ENCODE measurements at regions not wholly inside any gene's neighbourhood (a gene's known extent, or its start where the extent isn't known, plus 50 kb on each side); places are given as distances from the start of the nearest gene placed in this dataset.

DNA sequence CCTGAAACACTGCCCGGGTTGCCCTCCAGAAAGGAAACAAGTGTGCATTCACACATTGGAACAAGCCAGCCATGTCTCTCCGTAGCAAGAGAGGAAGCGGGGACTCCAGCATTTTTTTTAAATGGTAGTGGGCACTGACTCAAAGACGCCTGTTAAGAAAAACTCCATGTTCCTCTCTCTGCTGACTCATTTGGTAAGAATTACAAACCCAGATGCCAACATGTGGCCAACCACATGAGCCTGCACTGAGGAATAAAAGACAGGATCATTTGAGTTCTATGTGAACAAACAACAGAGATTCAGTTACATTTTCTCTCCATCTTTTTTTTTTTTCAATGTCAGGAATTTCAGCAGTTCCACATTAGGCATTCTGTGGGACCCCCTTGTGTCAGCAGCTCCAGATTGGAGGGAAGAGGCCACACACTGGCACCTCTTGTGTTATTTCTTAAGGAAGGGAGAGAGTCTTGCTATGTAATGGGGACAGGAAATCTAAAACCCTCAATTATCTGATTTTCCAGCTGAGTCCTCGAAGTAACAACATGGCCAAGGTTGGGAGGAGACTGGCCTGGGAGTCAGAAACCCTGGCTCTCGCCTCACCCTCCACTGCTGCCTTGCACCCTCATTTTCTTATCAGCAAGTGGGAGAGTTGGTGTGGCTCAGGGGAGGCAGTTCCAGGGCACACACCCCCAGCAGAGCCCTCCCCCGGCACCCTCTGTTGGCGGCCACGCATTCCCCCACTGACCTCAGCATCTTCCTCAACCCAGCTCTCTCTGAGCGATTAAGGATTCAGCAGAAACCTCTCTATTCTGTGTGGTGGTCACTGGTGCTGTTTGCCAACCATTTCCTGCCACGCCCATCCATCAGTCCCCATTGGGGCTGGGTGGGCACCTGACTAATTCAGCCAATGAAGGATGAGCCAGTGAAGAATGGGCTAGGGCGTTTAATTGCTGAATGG lies 173.0 kb downstream of the FOXL1 start:
- no peak for DNase-seq

DNA sequence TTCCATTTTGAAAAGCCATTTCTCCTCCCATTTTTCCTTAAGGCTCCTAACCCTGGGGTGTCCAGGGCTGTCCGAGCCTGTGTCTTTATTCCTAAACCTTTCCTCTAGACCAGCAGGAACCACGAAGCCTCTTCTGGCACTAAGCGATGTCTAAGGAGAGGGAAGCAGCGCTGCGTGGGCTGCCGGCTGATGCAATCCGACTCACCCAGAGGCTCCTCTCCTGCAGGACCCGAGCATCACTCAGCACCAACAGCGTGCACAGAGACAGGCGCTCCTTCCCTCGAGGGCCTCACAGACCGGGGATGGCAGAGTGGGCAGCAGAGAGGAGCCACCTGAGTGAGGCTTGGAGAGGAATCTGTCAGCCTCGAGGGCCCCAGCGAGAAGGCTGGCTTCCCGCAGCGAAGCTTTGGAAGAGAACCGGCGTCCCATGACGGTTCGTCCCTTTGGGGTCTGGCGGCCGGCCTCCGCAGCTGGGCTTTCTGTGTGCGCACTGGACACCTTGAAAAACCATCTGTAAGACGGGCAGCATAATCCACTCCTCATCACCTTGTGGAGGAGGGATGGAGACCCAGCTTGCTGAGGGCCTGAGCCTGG lies 174.3 kb downstream of the FOXL1 start:
- DNase-seq, result no peak

DNA sequence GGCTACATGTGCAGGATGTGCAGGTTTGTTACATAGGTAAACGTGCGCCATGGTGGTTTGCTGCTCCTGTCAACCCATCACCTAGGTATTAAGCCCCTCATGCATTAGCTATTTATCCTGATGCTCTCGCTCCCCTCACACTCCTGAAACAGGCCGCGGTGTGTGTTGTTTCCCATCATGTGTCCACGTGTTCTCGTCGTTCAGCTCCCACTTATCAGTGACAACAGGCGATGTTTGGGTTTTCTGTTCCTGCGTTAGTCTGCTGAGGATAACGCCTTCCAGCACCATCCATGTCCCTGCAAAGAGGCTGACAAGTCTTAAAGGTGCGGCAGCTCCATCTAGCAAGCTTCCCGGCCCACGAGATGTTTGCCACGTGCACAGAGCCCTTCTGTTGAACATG lies 175.1 kb downstream of the FOXL1 start:
- no peak for DNase-seq

DNA sequence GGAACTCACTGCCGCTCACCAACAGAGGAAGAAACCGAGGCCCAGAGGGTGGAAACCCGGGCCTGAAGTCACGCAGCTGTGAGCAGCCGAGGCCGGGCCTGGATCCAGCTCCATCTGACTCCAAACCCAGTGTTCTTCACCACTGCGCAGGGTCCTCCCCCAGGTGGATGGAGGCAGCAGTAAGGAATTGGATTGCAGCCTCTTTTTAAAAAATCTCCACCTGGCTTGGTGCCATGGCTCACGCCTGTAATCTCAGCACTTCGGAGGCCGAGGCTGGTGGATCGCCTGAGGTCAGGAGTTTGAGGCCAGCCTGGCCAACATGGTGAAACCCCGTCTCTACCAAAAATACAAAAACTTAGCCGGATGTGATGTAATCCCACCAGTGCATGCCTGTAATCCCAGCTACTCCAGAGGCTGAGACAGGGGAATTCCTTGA lies 177.2 kb downstream of the FOXL1 start:
- DNase-seq, result no peak

DNA sequence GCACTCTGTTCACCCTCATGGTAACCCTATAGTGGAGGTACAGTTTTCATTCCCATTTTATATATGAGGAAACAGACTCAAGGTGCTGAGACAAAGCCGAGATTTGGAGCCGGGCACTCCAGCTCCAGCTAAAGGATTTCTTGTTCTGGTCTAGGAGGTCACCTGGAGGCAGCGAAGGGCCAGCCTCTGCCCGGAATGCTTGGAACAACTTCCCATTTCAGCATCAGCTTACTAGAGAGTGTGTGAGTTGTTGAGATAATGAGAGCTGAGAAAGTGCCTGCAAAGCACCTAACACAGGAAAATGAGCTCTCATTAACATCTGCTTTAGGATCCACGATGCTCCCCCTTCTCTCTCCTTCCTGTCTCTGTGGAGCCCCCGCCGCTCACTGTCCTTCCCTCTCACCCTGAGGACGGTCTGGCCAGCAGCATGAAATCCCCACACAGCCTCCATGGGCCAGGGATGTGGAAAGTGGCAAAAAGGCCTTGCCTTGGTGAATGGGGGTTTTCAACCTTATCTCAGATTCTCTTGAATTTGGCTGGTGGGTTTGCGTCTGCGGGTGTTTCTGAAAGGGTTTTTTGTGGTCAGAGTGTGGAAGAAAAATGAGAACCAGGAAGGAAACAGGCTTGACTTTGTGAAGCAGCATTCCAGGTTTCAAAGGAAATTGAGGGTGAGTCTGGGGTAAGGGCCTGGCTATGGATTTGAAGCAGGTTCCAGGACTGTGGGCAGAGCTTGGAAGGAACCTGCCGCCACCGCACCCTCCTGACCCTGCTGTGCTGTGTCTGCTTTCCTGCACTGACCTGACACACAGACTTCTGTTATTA lies 178.7 kb downstream of the FOXL1 start:
- no peak for DNase-seq

- no peak for DNase-seq
Observed at GRCh38 chr16:86757704-86758040, 179.3 kb downstream of the FOXL1 start.

GRCh38 chr16:86758932-86759331 lies 180.6 kb downstream of the FOXL1 start:
- DNase-seq, result no peak

DNA sequence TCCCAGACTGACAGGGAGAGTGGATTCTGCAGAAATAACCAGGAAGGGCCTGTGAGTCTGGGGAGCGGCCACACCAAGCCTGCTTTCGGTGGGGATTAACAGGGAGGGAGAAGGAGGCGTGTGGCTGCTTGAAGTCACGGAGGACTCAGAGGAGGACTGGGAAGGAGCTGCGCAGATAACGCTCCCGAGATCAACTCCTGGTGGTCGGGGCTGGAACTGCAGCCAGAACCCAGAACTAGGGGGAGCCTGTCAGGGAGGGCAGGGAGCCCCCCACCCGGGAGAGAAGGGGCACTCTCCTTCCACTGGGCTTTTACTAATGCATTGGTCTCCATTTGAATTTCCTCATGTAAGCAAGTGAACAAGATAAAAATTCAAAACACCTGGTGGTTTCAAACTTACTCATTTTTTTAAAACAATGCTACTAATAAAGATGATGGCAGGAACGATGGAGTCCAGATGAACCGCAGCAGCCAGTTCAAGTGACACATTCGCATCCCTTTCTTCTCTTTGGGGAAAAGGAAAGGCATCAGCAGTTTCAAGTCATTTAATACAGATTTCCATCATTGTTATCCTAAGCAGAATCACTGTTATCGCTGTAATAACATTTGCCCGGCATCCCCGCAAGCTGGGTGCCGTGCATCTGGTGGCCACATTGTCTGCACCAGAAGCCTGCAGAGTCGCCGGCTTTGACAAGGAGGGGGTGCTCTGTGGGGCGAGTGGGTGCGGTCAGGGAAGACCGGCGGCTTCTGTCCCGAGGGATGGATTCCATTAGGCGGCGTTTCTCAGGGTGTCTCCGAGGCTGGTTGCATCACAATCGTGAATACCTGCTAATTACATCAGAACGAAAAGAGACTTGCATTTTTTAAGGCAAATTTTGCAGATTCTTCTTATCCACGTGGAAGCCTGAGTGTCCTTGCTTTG lies 183.0 kb downstream of the FOXL1 start:
- peak; percentile 52 for DNase-seq

DNA sequence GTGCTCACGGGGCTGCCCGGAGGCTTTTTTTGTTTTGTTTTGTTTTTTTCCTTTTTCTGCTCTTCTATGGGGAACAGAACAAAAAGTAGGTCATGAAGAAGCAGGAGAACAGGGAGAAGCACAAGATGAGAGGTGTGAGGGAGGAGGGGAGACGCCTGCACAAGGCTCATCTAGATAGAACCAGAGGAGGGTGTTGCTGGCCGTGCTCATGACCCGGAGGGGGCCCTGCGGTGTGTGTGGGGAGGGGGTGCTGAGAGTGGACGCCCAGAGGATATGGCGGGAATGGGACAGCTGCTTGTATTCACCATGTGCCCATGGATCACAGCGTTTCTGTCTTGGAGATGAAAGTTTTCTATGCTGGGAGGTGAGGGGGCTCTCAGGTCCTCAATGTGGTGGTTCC lies 183.7 kb downstream of the FOXL1 start:
- DNase-seq, result no peak

- no peak for DNase-seq
Observed at GRCh38 chr16:86763819-86764218, 185.5 kb downstream of the FOXL1 start.

- no peak for DNase-seq
Observed at GRCh38 chr16:86764551-86764950, 186.2 kb downstream of the FOXL1 start.

GRCh38 chr16:86765389-86766026 lies 187.2 kb downstream of the FOXL1 start:
- DNase-seq, result no peak

GRCh38 chr16:86766700-86767099 lies 188.4 kb downstream of the FOXL1 start:
- DNase-seq, result no peak

GRCh38 chr16:86768228-86768791 lies 190.0 kb downstream of the FOXL1 start:
- DNase-seq, result no peak

DNA sequence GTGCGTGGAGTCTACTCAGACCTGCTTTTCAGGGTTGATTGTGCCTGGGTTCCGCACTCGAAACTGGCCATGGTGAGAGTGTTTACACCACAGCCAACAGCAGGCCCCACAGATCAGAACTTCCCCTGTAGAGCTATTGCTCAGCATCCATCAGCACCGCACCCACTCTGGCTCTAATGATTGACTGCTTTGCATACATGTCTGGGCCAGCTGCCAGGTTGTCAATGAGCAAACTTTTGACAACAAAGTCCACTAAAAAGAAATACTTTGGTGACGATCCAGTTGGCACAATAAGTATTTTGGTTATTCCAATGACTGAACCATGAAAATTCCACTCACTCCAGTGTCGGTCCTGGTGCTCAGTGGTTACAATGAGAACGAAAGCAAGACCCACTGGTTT lies 190.7 kb downstream of the FOXL1 start:
- no peak for DNase-seq

GRCh38 chr16:86771506-86772460 lies 193.4 kb downstream of the FOXL1 start:
- no peak for DNase-seq

DNA sequence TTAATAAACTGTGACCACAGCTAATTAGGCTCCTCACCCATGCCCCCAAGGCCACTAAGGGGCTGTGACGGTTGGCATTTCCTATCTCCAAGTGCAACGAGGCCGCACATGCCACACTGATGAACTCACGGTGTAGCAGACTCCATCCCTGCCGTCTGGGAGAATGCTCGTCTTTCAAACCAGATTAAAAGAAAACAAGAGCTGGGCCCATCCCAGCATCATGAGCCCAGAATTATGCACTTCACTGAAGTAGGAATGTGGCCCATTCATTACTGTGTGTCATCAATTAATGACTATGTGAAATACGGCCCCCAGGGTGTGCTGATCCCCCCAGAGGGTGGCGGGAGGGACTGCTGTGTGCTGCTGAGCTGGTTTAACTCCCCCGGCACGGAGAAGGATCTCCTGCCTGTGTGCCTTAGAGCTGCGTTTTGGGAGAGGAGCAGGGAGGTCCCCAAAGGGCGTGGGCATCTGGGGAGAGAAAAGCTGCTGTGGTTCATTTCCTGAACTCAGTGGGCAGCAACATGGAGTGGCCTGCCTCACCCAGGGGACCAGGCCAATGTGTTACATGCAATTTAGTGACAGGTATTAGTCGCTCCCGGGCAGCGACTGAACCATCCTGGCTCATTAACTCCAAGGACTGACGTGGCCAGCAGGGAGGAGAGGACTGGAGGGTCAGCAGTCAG lies 194.5 kb downstream of the FOXL1 start:
- no peak for DNase-seq

- no peak for DNase-seq
Observed at GRCh38 chr16:86773354-86773715, 195.0 kb downstream of the FOXL1 start.

DNA sequence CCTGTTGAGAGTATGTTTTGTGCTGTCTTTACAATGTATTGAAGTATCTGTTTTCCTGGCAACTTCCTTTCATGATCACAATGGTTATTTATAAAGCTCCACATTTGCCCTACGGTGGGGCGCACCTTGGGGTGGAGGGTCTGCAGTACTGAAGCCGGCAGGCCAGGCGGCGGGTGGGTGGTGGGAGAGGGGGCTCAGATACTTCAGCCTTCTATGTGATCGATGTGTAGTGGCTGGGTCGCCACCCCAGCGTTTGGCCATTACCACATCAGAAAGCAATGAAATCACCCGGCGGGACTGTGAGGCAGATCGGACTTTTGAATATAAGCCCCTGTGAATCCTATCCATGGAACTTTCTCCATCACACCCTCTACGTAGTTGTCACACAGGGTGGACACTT lies 196.6 kb downstream of the FOXL1 start:
- DNase-seq, result no peak

DNA sequence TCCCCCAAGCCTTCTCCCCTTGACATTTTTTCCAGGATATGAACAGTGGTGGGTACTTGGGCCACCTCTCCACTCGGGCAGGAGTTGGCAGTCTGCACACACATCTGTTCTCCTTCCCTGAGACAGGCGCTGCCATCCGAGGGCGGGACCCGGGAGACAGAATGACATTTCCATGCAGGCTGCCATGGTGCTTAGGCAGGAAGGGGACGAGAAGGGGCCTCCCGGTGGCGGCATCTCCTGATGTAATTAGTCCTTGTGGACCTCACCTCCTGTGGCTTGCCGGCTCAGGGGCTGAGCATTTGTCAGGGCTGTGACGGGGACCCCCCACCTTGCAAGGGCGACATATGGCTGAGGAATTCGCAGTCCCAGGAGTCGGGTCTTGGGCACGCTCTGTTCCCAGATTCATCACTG lies 197.2 kb downstream of the FOXL1 start:
- no peak for DNase-seq

All from suppressor macrophage treated with lipopolysaccharide for 4 hours (primary cell).